ENCODE measurements at regions not wholly inside any gene's neighbourhood (a gene's known extent, or its start where the extent isn't known, plus 50 kb on each side); places are given as distances from the start of the nearest gene placed in this dataset.

- TF ChIP-seq GLIS3 (CRISPR knock-in tag; IDR thresholded peaks at IDR 0.05) (no peak), ZFP30 (CRISPR knock-in tag; IDR thresholded peaks at IDR 0.05) (no peak), CREB5 (CRISPR knock-in tag; IDR thresholded peaks at IDR 0.05; ENCODE audit: low read depth) (no peak), ARNTL (CRISPR knock-in tag; IDR thresholded peaks at IDR 0.05; ENCODE audit: borderline replicate concordance, low read depth) (no peak), CSRNP3 (CRISPR knock-in tag; IDR thresholded peaks at IDR 0.05) (no peak), ZNF565 (CRISPR knock-in tag; conservative IDR thresholded peaks at IDR 0.05; ENCODE audit: low read depth) (no peak), RARB (CRISPR knock-in tag; IDR thresholded peaks at IDR 0.05) (no peak), PATZ1 (CRISPR knock-in tag; IDR thresholded peaks at IDR 0.05; ENCODE audit: borderline replicate concordance) (no peak), TOX (CRISPR knock-in tag; IDR thresholded peaks at IDR 0.05; ENCODE audit: borderline replicate concordance) (no peak), ZNF70 (CRISPR knock-in tag; IDR thresholded peaks at IDR 0.05) (no peak), ZC3H10 (CRISPR knock-in tag; IDR thresholded peaks at IDR 0.05) (no peak)
Observed at GRCh38 chr6:74912234-74912633, 293.6 kb downstream of the COL12A1 start.

All from SK-N-SH treated with all-trans-retinoic acid at 6 μM for 48 hours (cell line).